LNCaP clone FGC (cell line): ENCODE measurements at regions not wholly inside any gene's neighbourhood (a gene's known extent, or its start where the extent isn't known, plus 50 kb on each side); places are given as distances from the start of the nearest gene placed in this dataset.

Experiments used
- DNase-seq: peaks from one replicate; pipeline ENCODE4 v3.0.0-alpha.2; 2011; ENCODE audit warnings: low read depth
- H3K4me3 ChIP-seq: 2 replicates; pipeline ENCODE4 v1.5.1; 2011; ENCODE audit warnings: mild to moderate bottlenecking, low read depth, low read length, control low read depth
- TF ChIP-seq, protein P1 (sequence below): IDR thresholded peaks from 2 replicates; pipeline ENCODE4 v1.5.1; 2012; ENCODE audit warnings: mild to moderate bottlenecking; ENCODE audit not compliant: control insufficient read depth, insufficient read depth; ENCODE audit errors: extremely low read depth

DNA sequence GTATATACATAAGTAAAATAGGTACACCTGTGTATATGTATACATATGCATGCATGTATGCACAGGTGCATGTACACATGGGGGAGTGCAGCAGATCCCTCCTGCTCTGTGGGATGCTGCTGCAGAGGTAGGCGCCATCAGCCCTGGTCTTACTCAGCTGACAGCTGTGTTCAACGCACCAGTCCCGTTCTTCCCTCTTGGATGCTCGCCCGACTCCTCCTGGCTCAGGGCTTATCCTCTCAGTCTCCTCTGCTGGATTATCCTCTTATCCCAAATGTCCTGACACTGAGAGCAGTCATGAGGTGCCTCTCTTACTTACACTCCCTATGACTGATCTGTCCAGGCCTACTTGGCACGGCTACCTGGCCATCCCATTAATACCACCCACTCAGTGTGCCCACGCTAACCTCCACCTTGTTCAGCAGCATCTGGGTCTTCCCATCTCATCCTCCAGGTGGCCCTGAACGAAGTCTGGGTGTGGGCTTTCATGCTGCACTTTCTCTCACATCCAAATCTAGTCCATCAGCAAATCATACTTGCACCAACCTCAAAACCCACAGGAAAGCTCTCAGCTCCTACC is 357.1 kb downstream of the TCERG1L start:
- TF ChIP-seq, protein P1, sequence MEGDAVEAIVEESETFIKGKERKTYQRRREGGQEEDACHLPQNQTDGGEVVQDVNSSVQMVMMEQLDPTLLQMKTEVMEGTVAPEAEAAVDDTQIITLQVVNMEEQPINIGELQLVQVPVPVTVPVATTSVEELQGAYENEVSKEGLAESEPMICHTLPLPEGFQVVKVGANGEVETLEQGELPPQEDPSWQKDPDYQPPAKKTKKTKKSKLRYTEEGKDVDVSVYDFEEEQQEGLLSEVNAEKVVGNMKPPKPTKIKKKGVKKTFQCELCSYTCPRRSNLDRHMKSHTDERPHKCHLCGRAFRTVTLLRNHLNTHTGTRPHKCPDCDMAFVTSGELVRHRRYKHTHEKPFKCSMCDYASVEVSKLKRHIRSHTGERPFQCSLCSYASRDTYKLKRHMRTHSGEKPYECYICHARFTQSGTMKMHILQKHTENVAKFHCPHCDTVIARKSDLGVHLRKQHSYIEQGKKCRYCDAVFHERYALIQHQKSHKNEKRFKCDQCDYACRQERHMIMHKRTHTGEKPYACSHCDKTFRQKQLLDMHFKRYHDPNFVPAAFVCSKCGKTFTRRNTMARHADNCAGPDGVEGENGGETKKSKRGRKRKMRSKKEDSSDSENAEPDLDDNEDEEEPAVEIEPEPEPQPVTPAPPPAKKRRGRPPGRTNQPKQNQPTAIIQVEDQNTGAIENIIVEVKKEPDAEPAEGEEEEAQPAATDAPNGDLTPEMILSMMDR = no peak
- DNase-seq = no peak
- no peak overlapping the region for H3K4me3 ChIP-seq

DNA sequence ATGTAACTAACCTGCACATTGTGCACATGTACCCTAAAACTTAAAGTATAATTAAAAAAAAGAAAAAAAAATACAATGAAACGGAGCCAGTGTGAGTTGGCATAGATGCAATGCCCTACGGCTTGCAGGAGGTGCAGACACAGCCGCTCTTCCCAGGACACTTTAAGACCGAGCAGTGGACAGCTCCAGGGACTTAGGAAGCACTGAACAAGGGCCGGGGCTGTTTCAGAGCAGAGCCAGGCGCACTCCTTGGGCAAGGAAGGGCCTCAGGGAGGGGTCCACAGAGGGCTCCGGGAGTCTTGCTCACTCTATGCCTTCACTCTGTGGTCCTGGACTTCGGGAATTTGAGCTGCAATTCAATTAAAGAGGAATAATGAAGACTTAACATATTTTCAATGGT is 355.3 kb downstream of the TCERG1L start:
- TF ChIP-seq, protein P1 = no peak

DNA sequence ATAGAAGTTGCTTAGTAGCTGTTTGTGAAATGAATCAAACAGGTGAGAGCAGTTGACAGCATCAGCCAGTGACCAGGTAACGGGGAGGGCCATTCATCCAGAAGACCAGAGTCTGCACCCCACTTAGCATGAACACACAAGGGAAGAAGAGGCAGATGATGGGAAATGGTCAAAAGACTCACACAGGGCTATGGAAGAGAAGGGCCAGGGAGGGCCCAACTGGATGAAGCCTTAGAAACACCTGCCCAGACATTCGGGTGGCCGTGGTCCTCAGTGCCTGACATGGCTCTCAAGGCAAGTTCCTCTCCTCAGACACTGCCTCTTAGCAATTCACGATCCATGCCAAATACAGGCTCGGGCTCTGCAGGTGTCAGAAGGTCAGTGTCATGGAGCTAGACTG is 354.1 kb downstream of the TCERG1L start:
- TF ChIP-seq, protein P1 = no peak
- DNase-seq = no peak
- no peak overlapping the region for H3K4me3 ChIP-seq

More for the DNA sequence above, 355.3 kb downstream of the TCERG1L start:
- no peak overlapping the region for H3K4me3 ChIP-seq
- DNase-seq = no peak

DNA sequence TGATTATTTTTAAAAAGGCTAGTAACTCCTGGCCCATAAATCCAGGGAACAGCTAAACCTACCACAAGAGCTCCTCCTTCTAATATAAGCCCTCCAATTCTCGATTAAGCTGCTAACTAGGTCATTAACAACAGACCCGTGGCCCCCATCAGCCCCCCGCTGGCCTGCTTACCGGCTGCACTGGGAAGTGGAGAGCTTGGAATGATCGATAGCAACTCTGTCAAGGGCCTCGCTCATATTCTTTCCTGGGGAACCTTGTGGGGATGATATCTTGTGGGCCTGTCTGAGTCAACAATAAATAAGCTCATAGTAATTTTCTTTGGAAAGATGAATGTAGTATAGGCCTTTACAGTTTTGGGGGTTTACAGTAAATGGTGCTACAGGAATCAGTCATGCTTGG is 353.5 kb downstream of the TCERG1L start:
- H3K4me3 ChIP-seq = no peak overlapping the region
- TF ChIP-seq, protein P1 = no peak
- no peak for DNase-seq

DNA sequence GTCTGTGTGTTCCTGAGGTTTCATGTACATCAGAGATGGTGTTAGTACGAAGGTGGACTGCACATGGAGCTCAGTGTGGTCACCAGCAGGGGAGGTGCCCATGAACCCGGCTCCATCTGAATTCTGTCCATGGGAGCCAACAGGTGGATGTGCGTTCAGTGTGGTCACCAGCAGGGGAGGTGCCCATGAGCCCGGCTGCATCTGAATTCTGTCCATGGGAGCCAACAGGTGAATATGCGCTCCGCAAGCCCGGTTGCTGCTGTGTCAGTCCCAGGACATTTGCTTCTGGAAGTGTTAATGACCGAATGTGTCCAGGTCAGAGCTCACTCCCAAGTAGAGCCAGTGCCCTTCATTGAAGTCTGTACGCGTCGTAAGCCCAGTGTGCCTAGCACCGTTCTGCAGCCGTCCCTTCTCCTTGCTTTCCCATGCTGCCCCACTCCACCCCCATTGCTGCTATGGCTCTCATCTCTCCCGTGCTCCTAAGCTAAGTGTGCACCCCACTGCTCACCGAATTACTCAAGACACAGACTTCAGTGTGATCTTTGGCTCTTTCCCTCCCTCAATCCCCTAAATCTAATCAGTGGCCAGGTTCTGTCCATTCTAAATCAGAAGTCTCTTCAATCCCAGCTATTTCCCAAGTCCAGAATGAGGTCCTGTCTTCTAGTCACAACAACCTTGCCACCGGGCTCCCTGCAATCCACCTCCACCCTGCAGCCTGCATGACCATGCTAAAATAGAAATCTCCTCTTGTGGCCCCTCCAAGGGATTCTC is 352.4 kb downstream of the TCERG1L start:
- DNase-seq = no peak
- no peak overlapping the region for H3K4me3 ChIP-seq
- TF ChIP-seq, protein P1 = no peak

DNA sequence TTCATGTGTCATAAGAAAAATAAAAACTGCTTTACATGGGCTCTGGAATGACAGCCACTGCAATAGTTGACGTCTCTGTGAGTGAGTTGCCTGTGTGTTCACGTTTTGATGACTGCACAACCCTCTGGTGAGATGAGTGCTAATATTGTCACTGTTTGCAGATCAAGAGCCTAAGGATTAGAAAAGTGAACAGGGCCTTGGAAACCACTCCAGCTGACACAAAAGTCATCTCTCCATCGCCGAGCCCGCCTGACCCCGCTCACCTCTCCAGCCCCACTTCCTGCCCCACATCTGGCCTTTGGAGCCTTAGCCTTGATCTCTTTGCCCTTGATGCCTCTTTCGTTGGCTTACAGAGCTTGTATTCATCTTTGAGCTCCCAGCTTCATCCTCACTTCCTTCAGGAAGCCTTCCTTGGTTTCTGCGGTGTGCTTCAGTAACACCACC is 351.7 kb downstream of the TCERG1L start:
- no peak overlapping the region for H3K4me3 ChIP-seq
- TF ChIP-seq, protein P1 = no peak
- DNase-seq = no peak

DNA sequence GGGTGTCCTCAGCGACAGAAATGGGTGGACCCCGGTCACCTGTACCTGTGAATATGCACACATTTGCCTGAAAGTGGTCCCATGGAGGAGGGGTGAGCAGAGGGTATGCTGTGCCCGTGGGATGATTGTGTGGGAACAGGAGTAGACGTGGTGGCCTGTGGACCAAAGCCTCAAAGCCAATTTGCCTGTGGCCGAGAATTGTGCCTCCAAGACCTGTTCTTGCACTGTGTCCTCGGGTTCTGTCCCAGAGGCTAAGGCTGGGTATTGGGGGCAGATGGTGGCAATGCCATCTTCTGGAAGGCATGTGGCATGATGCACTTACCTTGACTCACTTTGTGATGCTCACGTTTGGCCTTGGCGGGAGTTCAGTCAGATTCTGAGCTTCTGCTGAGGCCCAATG is 351.0 kb downstream of the TCERG1L start:
- no peak overlapping the region for H3K4me3 ChIP-seq

More for the DNA sequence above, 351.0 kb downstream of the TCERG1L start:
- DNase-seq = no peak
- TF ChIP-seq, protein P1 = no peak
